C4-2B (cell line): ENCODE measurements at regions not wholly inside any gene's neighbourhood (a gene's known extent, or its start where the extent isn't known, plus 50 kb on each side); places are given as distances from the start of the nearest gene placed in this dataset.

ENCODE experiments used
- ZFX ChIP-seq: fragments of 450-650 bp; IDR thresholded peaks from 2 replicates; pipeline ENCODE4 v1.6.1; 2017
- TF ChIP-seq, protein P1 (sequence below): fragments of 450-650 bp; conservative IDR thresholded peaks from 2 replicates; pipeline ENCODE4 v1.5.1; 2017; ENCODE audit warnings: mild to moderate bottlenecking

DNA sequence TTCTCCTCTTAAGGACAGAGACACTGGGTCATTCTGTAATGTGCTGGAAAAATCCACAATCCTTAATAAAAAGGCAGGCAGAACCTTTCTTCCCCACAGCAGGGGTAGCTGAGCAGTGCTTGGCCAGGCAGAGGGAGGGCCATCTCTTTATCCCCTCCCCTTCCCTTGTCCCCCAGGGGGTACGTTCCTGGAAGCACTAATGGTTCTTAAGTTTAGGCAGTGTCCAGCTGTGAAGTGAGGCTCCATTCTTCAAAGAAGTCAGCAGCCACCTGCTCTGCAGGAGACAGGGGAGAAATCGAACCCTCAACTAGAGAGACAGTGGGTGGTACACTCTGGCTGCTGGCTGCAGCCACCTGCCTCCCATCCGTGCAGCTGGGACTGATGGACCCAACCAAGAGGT, 533.9 kb upstream of the CDH11 start:
- TF ChIP-seq, protein P1, sequence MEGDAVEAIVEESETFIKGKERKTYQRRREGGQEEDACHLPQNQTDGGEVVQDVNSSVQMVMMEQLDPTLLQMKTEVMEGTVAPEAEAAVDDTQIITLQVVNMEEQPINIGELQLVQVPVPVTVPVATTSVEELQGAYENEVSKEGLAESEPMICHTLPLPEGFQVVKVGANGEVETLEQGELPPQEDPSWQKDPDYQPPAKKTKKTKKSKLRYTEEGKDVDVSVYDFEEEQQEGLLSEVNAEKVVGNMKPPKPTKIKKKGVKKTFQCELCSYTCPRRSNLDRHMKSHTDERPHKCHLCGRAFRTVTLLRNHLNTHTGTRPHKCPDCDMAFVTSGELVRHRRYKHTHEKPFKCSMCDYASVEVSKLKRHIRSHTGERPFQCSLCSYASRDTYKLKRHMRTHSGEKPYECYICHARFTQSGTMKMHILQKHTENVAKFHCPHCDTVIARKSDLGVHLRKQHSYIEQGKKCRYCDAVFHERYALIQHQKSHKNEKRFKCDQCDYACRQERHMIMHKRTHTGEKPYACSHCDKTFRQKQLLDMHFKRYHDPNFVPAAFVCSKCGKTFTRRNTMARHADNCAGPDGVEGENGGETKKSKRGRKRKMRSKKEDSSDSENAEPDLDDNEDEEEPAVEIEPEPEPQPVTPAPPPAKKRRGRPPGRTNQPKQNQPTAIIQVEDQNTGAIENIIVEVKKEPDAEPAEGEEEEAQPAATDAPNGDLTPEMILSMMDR: no peak
- TF ChIP-seq ZFX: no peak
